HFF-Myc (cell line): ENCODE measurements at regions not wholly inside any gene's neighbourhood (a gene's known extent, or its start where the extent isn't known, plus 50 kb on each side); places are given as distances from the start of the nearest gene placed in this dataset.

Experiments
- DNase-seq: peaks from one replicate; pipeline ENCODE4 v3.0.0-alpha.2; 2011; ENCODE audit warnings: low read depth; ENCODE audit errors: extremely low read depth
- H3K4me3 ChIP-seq: replicated peaks from 2 replicates; pipeline ENCODE4 v1.5.1; 2011; ENCODE audit warnings: low read depth, mild to moderate bottlenecking, control low read depth, low read length
- TF ChIP-seq, protein P1 (sequence below): IDR thresholded peaks from 2 replicates; pipeline ENCODE4 v1.5.1; 2012; ENCODE audit warnings: mild to moderate bottlenecking, low read depth, low read length, control low read depth; ENCODE audit errors: missing control alignments

DNA sequence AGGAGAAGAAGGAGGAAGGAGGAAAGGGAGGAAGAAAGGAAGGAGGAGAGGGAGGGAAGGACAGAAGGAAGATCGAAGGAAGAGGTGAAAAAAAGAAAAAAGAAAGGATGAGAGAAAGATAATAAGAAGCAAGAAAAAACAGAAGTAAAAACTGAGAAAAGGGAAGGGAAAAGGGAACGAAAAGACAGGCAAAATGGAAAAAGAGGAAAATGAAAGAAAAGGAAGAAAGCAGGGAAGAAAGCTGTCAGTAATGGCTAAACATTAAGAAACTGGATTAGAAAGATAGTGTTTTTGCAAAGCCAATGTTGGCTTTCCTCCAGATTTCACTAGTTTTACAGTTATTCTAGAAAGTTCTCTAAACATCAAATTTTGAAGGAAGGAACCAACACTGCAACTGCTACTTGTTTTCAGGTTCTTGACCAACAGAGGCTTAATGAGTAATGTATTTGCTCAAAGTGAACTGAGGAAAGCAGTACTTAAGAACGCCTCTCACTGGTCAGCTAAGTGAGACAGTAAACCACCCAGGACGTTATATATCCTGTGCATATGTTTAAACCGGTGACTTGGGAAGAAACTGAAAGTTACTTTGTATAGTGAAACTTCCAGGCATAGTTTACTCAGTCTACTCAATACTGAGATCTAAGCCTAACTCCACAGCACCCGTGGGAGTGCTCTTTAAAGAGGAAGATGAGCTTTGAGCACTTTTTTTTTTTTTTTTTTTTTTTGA is 286.2 kb upstream of the TRIB2 start:
- DNase-seq, result no peak
- TF ChIP-seq, protein P1, sequence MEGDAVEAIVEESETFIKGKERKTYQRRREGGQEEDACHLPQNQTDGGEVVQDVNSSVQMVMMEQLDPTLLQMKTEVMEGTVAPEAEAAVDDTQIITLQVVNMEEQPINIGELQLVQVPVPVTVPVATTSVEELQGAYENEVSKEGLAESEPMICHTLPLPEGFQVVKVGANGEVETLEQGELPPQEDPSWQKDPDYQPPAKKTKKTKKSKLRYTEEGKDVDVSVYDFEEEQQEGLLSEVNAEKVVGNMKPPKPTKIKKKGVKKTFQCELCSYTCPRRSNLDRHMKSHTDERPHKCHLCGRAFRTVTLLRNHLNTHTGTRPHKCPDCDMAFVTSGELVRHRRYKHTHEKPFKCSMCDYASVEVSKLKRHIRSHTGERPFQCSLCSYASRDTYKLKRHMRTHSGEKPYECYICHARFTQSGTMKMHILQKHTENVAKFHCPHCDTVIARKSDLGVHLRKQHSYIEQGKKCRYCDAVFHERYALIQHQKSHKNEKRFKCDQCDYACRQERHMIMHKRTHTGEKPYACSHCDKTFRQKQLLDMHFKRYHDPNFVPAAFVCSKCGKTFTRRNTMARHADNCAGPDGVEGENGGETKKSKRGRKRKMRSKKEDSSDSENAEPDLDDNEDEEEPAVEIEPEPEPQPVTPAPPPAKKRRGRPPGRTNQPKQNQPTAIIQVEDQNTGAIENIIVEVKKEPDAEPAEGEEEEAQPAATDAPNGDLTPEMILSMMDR, result no peak
- H3K4me3 ChIP-seq, result no peak overlapping the region

DNA sequence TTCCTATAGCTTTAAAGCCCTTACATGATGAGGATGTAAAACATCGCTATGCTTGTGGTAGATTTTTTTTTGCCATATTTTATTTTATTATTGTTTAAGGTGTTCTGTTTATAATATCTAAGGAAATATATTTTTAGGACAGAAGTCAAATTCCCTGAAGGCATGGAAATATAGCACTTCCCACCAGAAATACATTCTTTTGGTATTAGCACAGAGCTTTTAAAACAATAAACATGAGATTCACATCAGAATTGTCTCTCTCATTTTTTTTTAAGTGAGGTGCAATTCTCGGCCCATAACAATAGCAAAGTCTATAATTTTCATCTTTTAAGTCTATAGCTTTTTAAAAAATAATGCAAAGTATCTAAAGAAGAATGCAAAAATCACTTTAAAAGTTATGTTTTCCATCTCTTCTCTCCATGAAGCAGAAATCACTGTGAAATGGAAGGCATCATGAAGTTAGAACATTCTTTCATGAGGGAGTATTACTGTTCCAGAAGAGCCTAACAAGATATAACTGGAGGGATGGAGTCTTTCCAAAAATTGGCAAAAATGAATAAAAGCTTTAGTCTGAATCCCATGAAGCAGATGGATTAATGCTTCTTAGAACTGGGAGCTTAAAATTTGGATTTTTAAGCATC is 283.6 kb upstream of the TRIB2 start:
- DNase-seq, result no peak
- H3K4me3 ChIP-seq, result no peak overlapping the region
- TF ChIP-seq, protein P1, result no peak

DNA sequence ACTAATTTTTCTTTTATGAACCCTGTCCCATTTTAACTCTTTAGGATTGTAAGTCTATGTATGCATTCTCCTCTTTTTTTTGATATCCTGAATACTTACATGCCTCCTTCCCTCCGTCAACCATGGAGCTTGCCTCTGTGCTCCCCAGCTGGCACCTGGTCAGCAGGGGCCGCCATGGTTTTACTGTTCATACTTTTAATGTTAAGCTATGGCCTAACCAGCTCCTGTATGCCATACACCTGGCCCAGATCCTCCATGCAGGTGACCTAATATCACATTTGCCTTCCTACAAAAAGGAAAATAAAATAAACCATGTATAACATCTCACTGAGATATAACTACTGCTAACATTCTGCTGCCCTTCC is 283.1 kb upstream of the TRIB2 start:
- no peak for DNase-seq
- no peak overlapping the region for H3K4me3 ChIP-seq
- TF ChIP-seq, protein P1, result no peak

DNA sequence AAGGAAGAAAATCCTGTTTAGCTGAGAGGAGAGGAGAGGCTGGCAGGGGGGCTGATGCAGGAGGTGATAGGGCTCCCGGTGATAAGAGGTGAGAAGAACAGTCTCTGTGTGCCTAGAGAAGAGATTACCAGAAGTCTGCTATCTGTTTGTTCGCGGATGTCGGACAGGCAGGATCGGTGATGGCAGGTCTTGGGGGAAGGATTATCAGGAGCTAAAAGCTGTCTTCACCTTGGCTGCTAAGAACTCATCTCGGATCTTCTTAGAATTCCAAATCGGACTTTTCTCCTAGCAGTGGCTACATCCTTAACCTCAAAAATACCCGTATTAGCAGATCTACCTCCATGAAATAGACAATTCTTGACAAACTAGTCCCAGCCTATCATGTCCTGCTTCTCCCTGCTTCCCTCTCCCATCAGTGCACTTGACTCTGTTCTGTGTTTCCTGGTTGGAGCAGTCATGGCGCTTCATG is 282.1 kb upstream of the TRIB2 start:
- TF ChIP-seq, protein P1, result no peak
- no peak overlapping the region for H3K4me3 ChIP-seq
- no peak for DNase-seq

DNA sequence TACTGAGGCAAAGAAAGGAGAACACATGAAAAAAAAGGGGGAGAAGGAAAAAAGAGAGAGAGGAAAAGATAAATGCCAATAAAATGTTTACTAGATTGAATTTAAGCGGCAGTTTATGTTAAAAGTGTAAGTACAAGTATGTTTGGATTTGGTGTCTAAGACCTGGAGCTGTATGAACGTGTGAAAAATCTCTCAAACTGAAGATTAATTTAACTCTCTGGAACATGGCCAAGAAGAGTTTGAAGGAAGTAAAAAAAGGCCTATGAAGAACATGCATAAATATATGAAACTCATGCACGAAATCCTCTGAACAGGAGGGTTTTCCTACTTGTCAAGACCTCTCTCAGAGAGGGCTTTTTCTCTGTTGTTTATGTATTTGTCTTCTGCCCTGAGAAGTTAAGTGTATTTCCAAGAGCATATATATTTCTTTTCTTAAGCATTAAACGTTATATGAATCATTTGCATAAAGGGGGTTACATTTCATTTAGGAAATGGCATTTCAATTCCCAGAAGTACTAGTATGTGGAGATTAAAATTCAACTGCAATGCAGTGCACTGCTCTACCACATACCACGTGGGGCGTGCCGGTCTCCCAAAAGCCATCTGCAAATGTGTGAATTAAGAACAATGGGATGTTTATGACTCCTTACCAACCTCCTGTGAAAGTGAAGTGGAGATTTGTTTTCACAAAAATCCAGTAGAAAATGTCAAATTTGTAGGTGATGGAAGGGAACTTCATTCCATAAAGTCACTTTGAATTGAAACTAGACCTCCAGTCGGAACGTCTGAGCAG is 281.1 kb upstream of the TRIB2 start:
- no peak for DNase-seq
- TF ChIP-seq, protein P1, result no peak

DNA sequence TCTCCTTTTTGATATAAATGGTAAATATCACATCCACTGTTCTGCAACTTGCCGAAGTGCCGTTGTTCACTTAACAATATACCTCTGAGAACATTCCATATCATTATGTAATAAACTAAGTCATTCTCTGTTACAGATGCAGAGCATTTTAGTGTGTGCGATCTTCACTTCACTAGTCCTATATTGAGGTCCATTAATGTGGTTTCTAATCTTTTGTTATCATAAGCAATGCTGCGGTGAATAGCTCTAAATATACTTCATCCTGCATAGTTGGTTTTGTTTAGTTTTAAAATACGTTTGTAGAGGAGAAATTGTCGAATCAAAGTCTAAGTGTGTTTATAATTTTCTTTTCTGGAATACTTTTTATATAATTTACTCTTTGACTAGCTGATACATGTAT is 280.3 kb upstream of the TRIB2 start:
- H3K4me3 ChIP-seq, result no peak overlapping the region
- TF ChIP-seq, protein P1, result no peak
- no peak for DNase-seq

More for the DNA sequence above, 281.1 kb upstream of the TRIB2 start:
- H3K4me3 ChIP-seq, result no peak overlapping the region
